ENCODE measurements at regions not wholly inside any gene's neighbourhood (a gene's known extent, or its start where the extent isn't known, plus 50 kb on each side); places are given as distances from the start of the nearest gene placed in this dataset.

- TF ChIP-seq CCNT2 (IDR thresholded peaks at IDR 0.05; ENCODE audit: borderline replicate concordance, extremely low read depth, insufficient read length, low read depth, low read length) (no peak), REST (IDR thresholded peaks at IDR 0.05; ENCODE audit: borderline replicate concordance) (no peak), REST (CRISPR knock-in tag; IDR thresholded peaks at IDR 0.05; ENCODE audit: low read depth) (no peak), EZH2 (IDR thresholded peaks at IDR 0.05; ENCODE audit: borderline replicate concordance, low read depth, low read length) (no peak), NBN (IDR thresholded peaks at IDR 0.05; ENCODE audit: low read depth) (no peak), MXI1 (IDR thresholded peaks at IDR 0.05; ENCODE audit: low read depth, low read length) (no peak), HMG20B (CRISPR knock-in tag; IDR thresholded peaks at IDR 0.05) (no peak)
These were observed 119.7 kb downstream of the WNT5A start for GRCh38 chr3:55367384-55367783.
